VCaP (cell line): ENCODE measurements at regions not wholly inside any gene's neighbourhood (a gene's known extent, or its start where the extent isn't known, plus 50 kb on each side); places are given as distances from the start of the nearest gene placed in this dataset.

Experiments
- H3K27ac ChIP-seq: fragments of 450-650 bp; 2 replicates; pipeline ENCODE4 v1.5.1; 2017
- CTCF ChIP-seq: fragments of 450-650 bp; conservative IDR thresholded peaks from 2 replicates; pipeline ENCODE4 v1.5.1; 2017; ENCODE audit warnings: mild to moderate bottlenecking, moderate library complexity

GRCh38 chr11:123301696-123302400 is 106.8 kb upstream of the CLMP start:
- TF ChIP-seq CTCF, result peak; percentile 98
- peak overlapping the region; percentile 7; the same call in 1 of the 2 replicates for H3K27ac ChIP-seq

- TF ChIP-seq CTCF, result no peak
- no peak overlapping the region for H3K27ac ChIP-seq
Measured at GRCh38 chr11:123301013-123301591, 106.1 kb upstream of the CLMP start.

- H3K27ac ChIP-seq, result no peak overlapping the region
- TF ChIP-seq CTCF, result no peak
Measured at GRCh38 chr11:123299721-123300120, 104.7 kb upstream of the CLMP start.

GRCh38 chr11:123298488-123299447 is 103.7 kb upstream of the CLMP start:
- no peak for TF ChIP-seq CTCF
- no peak overlapping the region for H3K27ac ChIP-seq

- no peak overlapping the region for H3K27ac ChIP-seq
- TF ChIP-seq CTCF, result no peak
Measured at GRCh38 chr11:123292647-123293046, 97.6 kb upstream of the CLMP start.

- no peak for TF ChIP-seq CTCF
- no peak overlapping the region for H3K27ac ChIP-seq
Measured at GRCh38 chr11:123291201-123291869, 96.3 kb upstream of the CLMP start.
